HCT116 (cell line): ENCODE measurements at regions not wholly inside any gene's neighbourhood (a gene's known extent, or its start where the extent isn't known, plus 50 kb on each side); places are given as distances from the start of the nearest gene placed in this dataset.

Experiments
- ATAC-seq: fragments of 200-7000 bp; cut with Tn5 transposase; 2 replicates; pipeline ENCODE4 v1.9.1; 2020; ENCODE audit warnings: mild to moderate bottlenecking, moderate library complexity
- BruUV-seq: library from RNA; stranded (reverse); fragments of 400-500 nt; replicated peaks from 2 replicates; lab custom pipeline; 2021; lab: Mats Ljungman, UMichigan
- CTCF ChIA-PET: fragments of 300-600 bp; sonication (Branson Sonifier 250); formaldehyde crosslinking; loops from one replicate; lab custom pipeline; 2021; ENCODE audit warnings: antibody characterized with exemption; lab: Charles Lee
- POLR2A ChIA-PET: fragments of 300-600, 350-600 bp; sonication (Branson Sonifier 250); formaldehyde crosslinking; loops from one replicate; lab custom pipeline; 2021; ENCODE audit warnings: antibody characterized with exemption; lab: Charles Lee
- RAD21 ChIA-PET, 2 experiments: fragments of 300-600 bp; sonication (Branson Sonifier 250); formaldehyde crosslinking; loops; one replicate each; lab custom pipeline; 2023; ENCODE audit warnings: low total read pairs in 2 of 2; ENCODE audit not compliant: uncharacterized antibody in 2 of 2, unreplicated experiment in 2 of 2, low non-redundant PET in 1 of 2; lab: Charles Lee
- DNase-seq: peaks from one replicate; pipeline ENCODE4 v3.0.0-alpha.2; 2010; ENCODE audit warnings: low read depth, low spot score
- H2AFZ ChIP-seq: fragments of 200-600 bp; shearing (Covaris generic), sonication (generic); 2 replicates; pipeline ENCODE4 v1.6.1; 2017; ENCODE audit warnings: low read depth, mixed run types, mixed read lengths, antibody characterized with exemption, low read length; ENCODE audit not compliant: poor library complexity, severe bottlenecking
- H3K27ac ChIP-seq: 2 replicates; pipeline ENCODE4 v1.5.1; 2012; ENCODE audit warnings: low read depth, low read length
- H3K27me3 ChIP-seq: fragments of 200-600 bp; sonication (generic); 2 replicates; pipeline ENCODE4 v1.6.1; 2016; ENCODE audit warnings: mixed run types, low read length, mixed read lengths; ENCODE audit not compliant: insufficient read depth
- H3K36me3 ChIP-seq, 2 experiments: fragments of 200-500 bp in 1 of 2; fragments of 200-600 bp in 1 of 2; sonication (Bioruptor generic) in 1 of 2; sonication (generic) in 1 of 2; 2 replicates each; pipeline versions ENCODE4 v1.5.1 to v1.6.1; 2014 to 2016; ENCODE audit warnings: low read length in 2 of 2, inconsistent platforms in 1 of 2, mixed read lengths in 1 of 2, mixed run types in 1 of 2; ENCODE audit not compliant: insufficient read depth in 2 of 2, control insufficient read depth in 1 of 2
- H3K4me1 ChIP-seq, 2 experiments: fragments of 200-600 bp in 1 of 2; sonication (generic) in 1 of 2; 2 replicates each; pipeline versions ENCODE4 v1.5.1 to v1.6.1; 2012 to 2017; ENCODE audit warnings: low read length in 2 of 2, inconsistent platforms in 1 of 2, mild to moderate bottlenecking in 1 of 2, mixed read lengths in 1 of 2, mixed run types in 1 of 2, moderate library complexity in 1 of 2; ENCODE audit not compliant: insufficient read depth in 2 of 2, control insufficient read depth in 1 of 2
- H3K4me2 ChIP-seq: fragments of 200-600 bp; sonication (generic); 2 replicates; pipeline ENCODE4 v1.6.1; 2017; ENCODE audit warnings: mixed run types, low read length, mixed read lengths
- H3K4me3 ChIP-seq, 2 experiments: fragments of 200-600 bp in 1 of 2; sonication (generic) in 1 of 2; replicated peaks in 1 of 2; 2 replicates each; pipeline ENCODE4 v1.5.1; 2011 to 2016; ENCODE audit warnings: low read length in 2 of 2, control low read depth in 1 of 2, low read depth in 1 of 2, mild to moderate bottlenecking in 1 of 2, mixed read lengths in 1 of 2, mixed run types in 1 of 2
- H3K79me2 ChIP-seq: fragments of 200-600 bp; sonication (generic); 2 replicates; pipeline ENCODE4 v1.6.1; 2017; ENCODE audit warnings: mild to moderate bottlenecking, mixed run types, low read length, moderate library complexity, mixed read lengths; ENCODE audit not compliant: insufficient read depth
- H3K9ac ChIP-seq: fragments of 200-600 bp; sonication (generic); 2 replicates; pipeline ENCODE4 v1.6.1; 2016; ENCODE audit warnings: low read length, mixed read lengths
- H3K9me2 ChIP-seq: fragments of 200-600 bp; sonication (generic), shearing (Covaris generic); 2 replicates; pipeline ENCODE4 v1.6.1; 2017; ENCODE audit warnings: mixed run types, mild to moderate bottlenecking, moderate library complexity; ENCODE audit not compliant: insufficient read depth
- H3K9me3 ChIP-seq, 2 experiments: fragments of 200-500 bp in 1 of 2; fragments of 200-600 bp in 1 of 2; sonication (Bioruptor generic) in 1 of 2; sonication (generic) in 1 of 2; 2 replicates each; pipeline ENCODE4 v1.6.1; 2014 to 2017; ENCODE audit warnings: low read length in 2 of 2, mixed read lengths in 2 of 2, inconsistent platforms in 1 of 2, low read depth in 1 of 2, mild to moderate bottlenecking in 1 of 2, mixed run types in 1 of 2, moderate library complexity in 1 of 2; ENCODE audit not compliant: control insufficient read depth in 1 of 2, insufficient read depth in 1 of 2
- H4K20me1 ChIP-seq: fragments of 200-600 bp; sonication (generic), shearing (Covaris generic); 2 replicates; pipeline ENCODE4 v1.6.1; 2017; ENCODE audit warnings: mixed run types, mild to moderate bottlenecking, moderate library complexity; ENCODE audit not compliant: insufficient read depth
- CEBPB ChIP-seq: IDR thresholded peaks from 2 replicates; pipeline ENCODE4 v1.6.1; 2012; ENCODE audit warnings: low read depth
- CTCF ChIP-seq, 3 experiments: fragments of 200-600 bp in 1 of 3; sonication (generic) in 1 of 3; IDR thresholded peaks in 2 of 3; conservative IDR thresholded peaks in 1 of 3; 2 replicates each; pipeline ENCODE4 v1.5.1; 2012 to 2017; ENCODE audit warnings: low read depth in 2 of 3, low read length in 2 of 3, antibody characterized with exemption in 1 of 3, borderline replicate concordance in 1 of 3, control low read depth in 1 of 3, mild to moderate bottlenecking in 1 of 3, mixed read lengths in 1 of 3, mixed run types in 1 of 3, moderate library complexity in 1 of 3; ENCODE audit not compliant: insufficient read depth in 1 of 3
- ELF1 ChIP-seq: IDR thresholded peaks from 2 replicates; pipeline ENCODE4 v1.6.1; 2012; ENCODE audit warnings: low read depth, borderline replicate concordance
- EZH2 ChIP-seq: fragments of 200-600 bp; sonication (generic); IDR thresholded peaks from 2 replicates; pipeline ENCODE4 v1.6.1; 2017; ENCODE audit warnings: antibody characterized with exemption, mixed run types
- FOSL1 ChIP-seq: IDR thresholded peaks from 2 replicates; pipeline ENCODE4 v1.6.1; 2012; ENCODE audit warnings: low read depth
- JUND ChIP-seq: IDR thresholded peaks from 2 replicates; pipeline ENCODE4 v1.6.1; 2012
- SIN3A ChIP-seq: IDR thresholded peaks from 2 replicates; pipeline ENCODE4 v1.6.1; 2012; ENCODE audit warnings: low read depth
- SP1 ChIP-seq: IDR thresholded peaks from 2 replicates; pipeline ENCODE4 v1.6.1; 2012; ENCODE audit warnings: low read depth
- ZBTB33 ChIP-seq: IDR thresholded peaks from 2 replicates; pipeline ENCODE4 v1.6.1; 2011; ENCODE audit warnings: mild to moderate bottlenecking, low read length, moderate library complexity; ENCODE audit not compliant: insufficient replicate concordance; ENCODE audit errors: extremely low read depth
- ZNF274 ChIP-seq: fragments of 200-500 bp; sonication (Bioruptor generic); IDR thresholded peaks from 2 replicates; pipeline ENCODE4 v1.6.1; 2014; ENCODE audit warnings: mild to moderate bottlenecking, low read depth, low read length, inconsistent platforms
- intact Hi-C: fragments of 100-400 bp; cut with micrococcal nuclease; formaldehyde crosslinking; loops from 2 replicates; pipeline ENCODE4 v1.10.0; 2022
- TF ChIP-seq, protein P1 (sequence below): IDR thresholded peaks from 2 replicates; pipeline ENCODE4 v1.6.1; 2012; ENCODE audit warnings: low read depth

DNA sequence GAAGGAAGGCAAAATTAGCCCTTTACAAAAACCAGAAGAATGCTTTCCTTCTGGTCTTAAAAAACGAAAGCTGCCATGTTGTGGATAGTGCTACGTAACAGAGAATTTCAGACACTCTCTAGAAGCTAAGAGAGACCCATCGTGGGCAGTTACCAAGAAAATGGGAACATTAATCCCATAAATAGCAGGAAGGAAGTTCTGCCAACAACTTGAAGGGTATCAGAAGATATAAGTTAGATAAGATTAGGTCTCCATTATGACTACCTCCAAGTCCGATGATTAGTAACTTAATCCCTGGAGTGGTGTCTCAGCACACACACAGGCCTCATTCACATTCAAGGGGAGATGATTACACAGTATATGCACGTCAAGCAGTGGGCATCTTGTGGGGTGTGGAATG lies 115.7 kb upstream of the TRPC4 start:
- H3K36me3 ChIP-seq = no peaks in the 10 kb centered on the region
- H3K27ac ChIP-seq = no peak overlapping the region
- intact Hi-C loops = no loop called here
- ATAC-seq (no peak), DNase-seq (no peak)
- H3K9me3 ChIP-seq = peaks cover 3 to 9% of the 10 kb centered on the region in 2 experiments; a peak in 2 of 4 replicates
- RAD21 ChIA-PET = no interaction called here
- no peak overlapping the region for H3K4me3 ChIP-seq
- H3K4me1 ChIP-seq = no peaks in the 10 kb centered on the region
- POLR2A ChIA-PET = no interaction called here
- H3K4me2 ChIP-seq = no peak overlapping the region
- no peaks in the 10 kb centered on the region for H4K20me1 ChIP-seq
- H3K27me3 ChIP-seq = no peaks in the 10 kb centered on the region
- no peak for TF ChIP-seq SP1
- TF ChIP-seq EZH2 = no peak
- no peak for TF ChIP-seq ZNF274
- TF ChIP-seq, protein P1, sequence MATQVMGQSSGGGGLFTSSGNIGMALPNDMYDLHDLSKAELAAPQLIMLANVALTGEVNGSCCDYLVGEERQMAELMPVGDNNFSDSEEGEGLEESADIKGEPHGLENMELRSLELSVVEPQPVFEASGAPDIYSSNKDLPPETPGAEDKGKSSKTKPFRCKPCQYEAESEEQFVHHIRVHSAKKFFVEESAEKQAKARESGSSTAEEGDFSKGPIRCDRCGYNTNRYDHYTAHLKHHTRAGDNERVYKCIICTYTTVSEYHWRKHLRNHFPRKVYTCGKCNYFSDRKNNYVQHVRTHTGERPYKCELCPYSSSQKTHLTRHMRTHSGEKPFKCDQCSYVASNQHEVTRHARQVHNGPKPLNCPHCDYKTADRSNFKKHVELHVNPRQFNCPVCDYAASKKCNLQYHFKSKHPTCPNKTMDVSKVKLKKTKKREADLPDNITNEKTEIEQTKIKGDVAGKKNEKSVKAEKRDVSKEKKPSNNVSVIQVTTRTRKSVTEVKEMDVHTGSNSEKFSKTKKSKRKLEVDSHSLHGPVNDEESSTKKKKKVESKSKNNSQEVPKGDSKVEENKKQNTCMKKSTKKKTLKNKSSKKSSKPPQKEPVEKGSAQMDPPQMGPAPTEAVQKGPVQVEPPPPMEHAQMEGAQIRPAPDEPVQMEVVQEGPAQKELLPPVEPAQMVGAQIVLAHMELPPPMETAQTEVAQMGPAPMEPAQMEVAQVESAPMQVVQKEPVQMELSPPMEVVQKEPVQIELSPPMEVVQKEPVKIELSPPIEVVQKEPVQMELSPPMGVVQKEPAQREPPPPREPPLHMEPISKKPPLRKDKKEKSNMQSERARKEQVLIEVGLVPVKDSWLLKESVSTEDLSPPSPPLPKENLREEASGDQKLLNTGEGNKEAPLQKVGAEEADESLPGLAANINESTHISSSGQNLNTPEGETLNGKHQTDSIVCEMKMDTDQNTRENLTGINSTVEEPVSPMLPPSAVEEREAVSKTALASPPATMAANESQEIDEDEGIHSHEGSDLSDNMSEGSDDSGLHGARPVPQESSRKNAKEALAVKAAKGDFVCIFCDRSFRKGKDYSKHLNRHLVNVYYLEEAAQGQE = no peak
- no peak for TF ChIP-seq SIN3A
- no peak for TF ChIP-seq CTCF (IDR thresholded peaks at IDR 0.05 in 2 of 3, conservative IDR thresholded peaks at IDR 0.05 in 1 of 3; ENCODE audit: borderline replicate concordance in 1 of 3, insufficient read depth in 1 of 3, low read depth in 2 of 3, low read length in 2 of 3)
- no peak for TF ChIP-seq ZBTB33
- TF ChIP-seq ELF1 = no peak
- no peak for TF ChIP-seq FOSL1
- TF ChIP-seq JUND = no peak
- TF ChIP-seq CEBPB = no peak
- no peaks in the 10 kb centered on the region for H3K9me2 ChIP-seq
- H3K79me2 ChIP-seq = no peaks in the 10 kb centered on the region
- no TSS peak for BruUV-seq
- CTCF ChIA-PET = no interaction called here
- no peak overlapping the region for H2AFZ ChIP-seq
- H3K9ac ChIP-seq = no peak overlapping the region
